MM.1S (cell line): ENCODE measurements at regions not wholly inside any gene's neighbourhood (a gene's known extent, or its start where the extent isn't known, plus 50 kb on each side); places are given as distances from the start of the nearest gene placed in this dataset.

Source experiments
- CTCF ChIP-seq: fragments of 300-600 bp; sonication (generic); IDR thresholded peaks from 2 replicates; pipeline ENCODE4 v1.5.1; 2016; ENCODE audit warnings: antibody characterized with exemption, low read length, mixed read lengths
- EZH2 ChIP-seq: fragments of 300-600 bp; sonication (generic); optimal IDR thresholded peaks from 2 replicates; pipeline ENCODE3; 2017; ENCODE audit warnings: low read depth, mild to moderate bottlenecking, antibody characterized with exemption, low read length, mixed read lengths

GRCh38 chr14:49381778-49382177 lies 204.4 kb downstream of the RPS29 start:
- TF ChIP-seq CTCF (no peak), EZH2 (no peak)
